GM21381 (cell line): ENCODE measurements at regions not wholly inside any gene's neighbourhood (a gene's known extent, or its start where the extent isn't known, plus 50 kb on each side); places are given as distances from the start of the nearest gene placed in this dataset.
"Not testable (repeated sequence)": the region's sequence is repeated elsewhere in the genome, so short reads cannot be mapped to it uniquely, and the experiment has no call there.

Source experiments
- ATAC-seq: cut with Tn5 transposase; IDR thresholded peaks from one replicate; pipeline ENCODE4 v1.9.1; 2021; ENCODE audit warnings: mild to moderate bottlenecking, moderate library complexity; ENCODE audit not compliant: unreplicated experiment

- no peak for ATAC-seq
These were observed 164.4 kb downstream of the CXXC4 start for GRCh38 chr4:104330125-104330905.

GRCh38 chr4:104326991-104327694, 167.6 kb downstream of the CXXC4 start:
- not testable (repeated sequence) for ATAC-seq

DNA sequence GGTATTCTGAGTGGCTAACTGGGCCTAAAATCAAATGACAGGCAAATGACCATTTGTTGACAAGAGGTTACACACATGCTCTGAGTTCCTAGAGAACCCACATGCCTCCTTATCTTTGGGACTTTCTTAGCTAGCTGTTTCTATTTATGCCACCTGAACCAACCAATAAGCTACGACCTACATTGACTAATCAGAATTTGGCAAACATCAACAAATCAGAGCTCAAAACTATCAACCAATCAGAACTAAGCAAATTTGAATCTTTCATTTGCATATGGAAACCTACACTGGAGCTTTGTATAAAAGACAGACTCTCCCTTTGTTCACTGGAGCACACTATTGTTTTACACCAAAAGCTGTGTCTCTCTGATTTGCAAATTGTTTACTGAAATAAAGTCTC, 192.0 kb downstream of the CXXC4 start:
- ATAC-seq: no peak

GRCh38 chr4:104294811-104295210, 199.9 kb downstream of the CXXC4 start:
- no peak for ATAC-seq

- ATAC-seq: no peak
These were observed 207.8 kb downstream of the CXXC4 start for GRCh38 chr4:104286867-104287266.

- ATAC-seq: no peak
These were observed 211.4 kb downstream of the CXXC4 start for GRCh38 chr4:104283303-104283702.

DNA sequence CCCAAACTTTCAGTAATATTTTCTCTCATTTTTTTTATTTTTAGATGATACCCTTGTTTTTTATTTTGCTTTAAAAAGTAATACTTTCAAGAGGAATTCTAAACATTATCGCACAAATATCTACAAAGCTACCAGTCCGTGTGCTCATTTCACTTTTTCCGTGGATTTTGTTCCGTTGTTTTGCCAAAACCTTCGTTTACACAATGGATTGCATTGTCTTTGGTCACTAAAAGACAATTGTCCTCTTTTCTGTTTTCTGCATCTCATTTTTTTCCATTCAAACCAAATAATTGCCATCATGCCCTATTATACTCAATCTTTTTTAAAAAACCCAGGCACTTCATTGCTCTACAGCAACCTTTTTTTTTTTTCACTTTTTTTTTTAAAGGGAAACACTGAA, 214.9 kb downstream of the CXXC4 start:
- no peak for ATAC-seq

- no peak for ATAC-seq
These were observed 221.7 kb downstream of the CXXC4 start for GRCh38 chr4:104272966-104273365.

DNA sequence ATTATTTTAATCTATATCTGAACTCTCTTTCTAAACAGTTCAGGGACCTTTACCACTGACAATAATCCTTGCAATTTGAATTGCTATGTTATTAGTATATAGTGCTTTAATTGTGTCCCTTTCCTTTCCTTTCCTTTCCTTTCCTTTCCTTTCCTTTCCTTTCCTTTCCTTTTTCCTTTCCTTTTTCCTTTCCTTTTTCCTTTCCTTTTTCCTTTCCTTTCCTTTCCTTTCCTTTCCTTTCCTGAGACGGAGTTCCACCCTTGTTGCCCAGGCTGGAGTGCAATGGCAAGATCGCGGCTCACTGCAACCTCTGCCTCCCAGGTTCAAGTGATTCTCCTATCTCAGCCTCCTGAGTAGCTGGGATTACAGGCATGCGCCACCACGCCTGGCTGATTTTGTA, 225.1 kb downstream of the CXXC4 start:
- ATAC-seq: not testable (repeated sequence)

GRCh38 chr4:104263100-104263499, 231.6 kb downstream of the CXXC4 start:
- no peak for ATAC-seq

DNA sequence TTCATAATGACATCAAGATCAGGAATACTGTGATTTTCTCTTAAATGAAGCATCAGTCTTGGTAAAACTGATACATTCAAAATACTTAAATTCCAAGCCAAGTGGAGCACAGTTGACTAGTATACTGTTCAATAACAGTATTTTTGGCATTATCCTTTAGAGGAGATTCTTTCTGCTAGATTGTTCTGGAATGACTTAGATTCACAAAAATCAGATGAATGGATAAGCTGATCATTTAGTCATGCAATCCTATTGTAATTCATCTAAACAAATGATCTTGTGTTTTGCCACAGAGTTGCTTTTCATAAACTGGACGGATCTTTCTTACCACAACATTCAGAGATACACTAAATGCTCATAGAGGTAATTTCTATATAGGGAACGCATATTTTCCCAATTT, 232.0 kb downstream of the CXXC4 start:
- no peak for ATAC-seq

GRCh38 chr4:104248726-104249125, 246.0 kb downstream of the CXXC4 start:
- no peak for ATAC-seq

- ATAC-seq: no peak
These were observed 258.7 kb downstream of the CXXC4 start for GRCh38 chr4:104235967-104236366.

GRCh38 chr4:104217526-104217925, 277.2 kb downstream of the CXXC4 start:
- ATAC-seq: no peak

DNA sequence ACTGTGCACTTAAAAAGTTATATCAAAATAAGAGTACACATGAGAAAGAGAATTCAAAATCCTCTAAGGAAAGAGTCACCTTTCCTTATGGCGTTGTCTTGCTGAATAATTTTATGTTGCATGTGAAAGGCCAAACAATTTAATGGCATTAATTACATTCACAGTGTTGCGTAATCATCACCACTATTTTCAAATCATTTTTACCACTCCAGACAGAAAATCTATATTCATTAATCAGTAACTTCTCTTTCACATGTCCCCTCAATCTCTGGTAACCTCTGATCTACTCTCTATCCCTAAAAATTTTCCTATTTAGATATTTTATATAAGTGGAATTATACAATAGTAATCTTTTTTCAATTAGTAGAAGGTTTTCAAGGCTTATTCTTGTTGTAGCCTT, 283.0 kb downstream of the CXXC4 start:
- ATAC-seq: no peak

GRCh38 chr4:104210420-104210819, 284.3 kb downstream of the CXXC4 start:
- no peak for ATAC-seq

- no peak for ATAC-seq
These were observed 287.9 kb downstream of the CXXC4 start for GRCh38 chr4:104206784-104207183.

GRCh38 chr4:104205116-104205515, 289.6 kb downstream of the CXXC4 start:
- no peak for ATAC-seq

DNA sequence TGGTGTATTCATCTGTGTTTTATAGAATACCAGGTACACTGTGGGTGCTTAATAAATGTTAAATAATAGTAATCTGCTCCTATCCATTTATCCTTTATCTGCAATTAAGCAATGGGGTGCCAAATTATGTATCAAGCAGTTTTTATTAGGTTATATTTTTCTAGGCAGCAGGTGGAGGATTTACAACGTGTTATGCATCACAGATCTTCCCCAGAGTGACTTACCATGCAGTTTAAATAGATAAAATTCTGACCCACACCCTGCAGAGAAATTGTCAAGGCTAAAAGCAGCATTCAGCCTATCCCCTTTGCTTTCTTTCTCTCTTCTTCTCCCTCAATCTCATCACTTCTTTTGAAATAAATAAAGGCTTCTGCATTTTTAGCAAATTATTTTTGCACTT, 306.4 kb downstream of the CXXC4 start:
- no peak for ATAC-seq

DNA sequence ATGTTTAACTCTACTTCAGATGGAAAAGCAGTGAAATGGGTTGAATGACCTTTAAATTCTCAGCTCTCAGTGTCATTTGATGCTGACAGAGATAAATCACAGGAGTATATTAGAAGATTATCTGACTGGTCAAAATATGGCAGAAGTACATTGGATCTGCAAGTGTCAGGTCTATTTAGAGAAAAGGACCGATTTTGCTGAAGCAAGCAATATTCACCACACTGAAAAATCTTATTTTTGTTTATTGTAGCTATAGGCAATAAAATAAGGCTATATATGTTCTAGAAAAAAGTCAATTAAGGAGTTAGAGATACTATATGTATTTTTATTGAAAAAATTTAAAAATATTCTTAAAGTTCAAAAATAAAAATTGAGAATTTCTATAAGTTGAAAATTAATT, 325.3 kb downstream of the CXXC4 start:
- ATAC-seq: no peak

- no peak for ATAC-seq
These were observed 327.9 kb downstream of the CXXC4 start for GRCh38 chr4:104166749-104167148.

DNA sequence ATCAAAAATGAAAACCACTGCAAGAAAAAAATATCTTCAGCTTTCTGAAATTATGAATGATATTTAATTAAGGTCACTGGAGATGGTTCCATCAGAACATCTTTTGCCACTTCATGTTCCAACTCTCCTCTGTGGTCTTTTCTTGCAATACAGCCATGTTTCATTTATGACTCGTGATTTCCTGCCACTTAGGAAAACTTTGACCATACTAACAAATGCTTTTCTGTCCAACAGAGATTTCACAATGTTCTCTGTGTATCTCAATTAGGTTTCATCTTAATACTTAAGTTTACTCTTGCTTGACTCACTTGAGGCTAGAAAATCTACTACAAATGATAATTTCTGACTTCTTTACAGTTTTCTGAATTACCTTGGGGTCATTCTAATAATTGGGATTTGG, 330.9 kb downstream of the CXXC4 start:
- ATAC-seq: no peak
